GM23338 (cell line): ENCODE measurements at regions not wholly inside any gene's neighbourhood (a gene's known extent, or its start where the extent isn't known, plus 50 kb on each side); places are given as distances from the start of the nearest gene placed in this dataset.

Source experiments
- ATAC-seq: fragments of 200-7000 bp; cut with Tn5 transposase; 3 replicates; pipeline ENCODE4 v1.9.1; 2020
- DNase-seq: peaks from one replicate; pipeline ENCODE4 v3.0.0-alpha.2; 2015; ENCODE audit warnings: low spot score
- H2AFZ ChIP-seq: fragments of 200-600 bp; sonication (generic); 2 replicates; pipeline ENCODE4 v1.8.0; 2016; ENCODE audit warnings: antibody characterized with exemption, mild to moderate bottlenecking, moderate library complexity
- H3F3A ChIP-seq: fragments of 200-600 bp; sonication (generic); replicated peaks from 2 replicates; pipeline ENCODE4 v1.8.0; 2017; ENCODE audit warnings: antibody characterized with exemption, mixed run types, low read depth
- H3K27ac ChIP-seq: fragments of 200-600 bp; sonication (generic); 2 replicates; pipeline ENCODE4 v1.6.1; 2016; ENCODE audit warnings: low read depth
- H3K27me3 ChIP-seq: fragments of 200-600 bp; sonication (generic); 2 replicates; pipeline ENCODE4 v1.8.0; 2016; ENCODE audit warnings: mild to moderate bottlenecking, mixed run types, moderate library complexity; ENCODE audit not compliant: insufficient read depth
- H3K36me3 ChIP-seq: fragments of 200-600 bp; sonication (generic); 2 replicates; pipeline ENCODE4 v1.8.0; 2016; ENCODE audit warnings: mild to moderate bottlenecking; ENCODE audit not compliant: insufficient read depth
- H3K4me1 ChIP-seq: fragments of 200-600 bp; sonication (generic); 2 replicates; pipeline ENCODE4 v1.8.0; 2016; ENCODE audit warnings: mild to moderate bottlenecking, moderate library complexity; ENCODE audit not compliant: insufficient read depth
- H3K4me2 ChIP-seq: fragments of 200-600 bp; sonication (generic); 2 replicates; pipeline ENCODE4 v1.7.1; 2017; ENCODE audit warnings: mixed run types
- H3K4me3 ChIP-seq: fragments of 200-600 bp; sonication (generic); 2 replicates; pipeline ENCODE4 v1.6.1; 2016; ENCODE audit warnings: mixed run types
- H3K79me2 ChIP-seq: fragments of 200-600 bp; sonication (generic); replicated peaks from 2 replicates; pipeline ENCODE4 v1.8.0; 2017; ENCODE audit warnings: mild to moderate bottlenecking; ENCODE audit not compliant: insufficient read depth
- H3K9me2 ChIP-seq: fragments of 200-600 bp; sonication (generic); 2 replicates; pipeline ENCODE4 v1.8.0; 2017; ENCODE audit not compliant: insufficient read depth
- H4K20me1 ChIP-seq: fragments of 200-600 bp; sonication (generic); replicated peaks from 2 replicates; pipeline ENCODE4 v1.8.0; 2017; ENCODE audit warnings: mild to moderate bottlenecking; ENCODE audit not compliant: insufficient read depth
- H3K27ac Mint-ChIP-seq: 2 replicates; pipeline ENCODE4 v1.8.0; 2020; ENCODE audit warnings: inconsistent platforms, mild to moderate bottlenecking, moderate library complexity, mixed read lengths
- H3K27me3 Mint-ChIP-seq: 3 replicates; pipeline ENCODE4 v1.8.0; 2022; ENCODE audit warnings: low read depth, mild to moderate bottlenecking, moderate library complexity, mixed read lengths, inconsistent platforms; ENCODE audit not compliant: insufficient read depth, poor library complexity
- H3K36me3 Mint-ChIP-seq: 3 replicates; pipeline ENCODE4 v1.8.0; 2021; ENCODE audit warnings: low read depth, mild to moderate bottlenecking, inconsistent platforms, moderate library complexity, mixed read lengths
- H3K4me1 Mint-ChIP-seq: 3 replicates; pipeline ENCODE4 v1.8.0; 2020; ENCODE audit warnings: mild to moderate bottlenecking, inconsistent platforms, mixed read lengths
- H3K4me3 Mint-ChIP-seq: 3 replicates; pipeline ENCODE4 v1.8.0; 2021; ENCODE audit warnings: moderate library complexity, mild to moderate bottlenecking, inconsistent platforms, mixed read lengths
- H3K9me3 Mint-ChIP-seq: 3 replicates; pipeline ENCODE4 v1.8.0; 2020; ENCODE audit warnings: moderate library complexity, mild to moderate bottlenecking, inconsistent platforms, mixed read lengths
- CREB1 ChIP-seq: fragments of 250-450 bp; sonication (Bioruptor Pico); IDR thresholded peaks from 2 replicates; pipeline ENCODE4 v1.5.0; 2020; ENCODE audit warnings: low read depth, mild to moderate bottlenecking, moderate library complexity
- EZH2 ChIP-seq: fragments of 200-600 bp; sonication (generic); IDR thresholded peaks from one replicate; pipeline ENCODE4 v1.8.0; 2017; ENCODE audit warnings: antibody characterized with exemption, mild to moderate bottlenecking, low read depth; ENCODE audit not compliant: unreplicated experiment
- EZH2phosphoT487 ChIP-seq: fragments of 200-600 bp; sonication (generic); IDR thresholded peaks from one replicate; pipeline ENCODE4 v1.8.1; 2018; ENCODE audit warnings: antibody characterized with exemption; ENCODE audit not compliant: unreplicated experiment
- JUNB ChIP-seq: IDR thresholded peaks from one replicate; pipeline ENCODE4 v1.6.1; 2016; ENCODE audit warnings: antibody characterized with exemption; ENCODE audit not compliant: unreplicated experiment
- NANOG ChIP-seq: IDR thresholded peaks from 2 replicates; pipeline ENCODE4 v1.6.1; 2016; ENCODE audit warnings: antibody characterized with exemption, borderline replicate concordance
- POLR2AphosphoS5 ChIP-seq: IDR thresholded peaks from 2 replicates; pipeline ENCODE4 v1.6.1; 2016; ENCODE audit warnings: antibody characterized with exemption, low read depth
- STAT1 ChIP-seq: IDR thresholded peaks from one replicate; pipeline ENCODE4 v1.6.1; 2016; ENCODE audit warnings: antibody characterized with exemption; ENCODE audit not compliant: unreplicated experiment
- ZNF114 ChIP-seq: fragments of 250-450 bp; sonication (Bioruptor Pico); IDR thresholded peaks from 2 replicates; pipeline ENCODE4 v1.5.0; 2020; ENCODE audit warnings: mild to moderate bottlenecking, moderate library complexity
- ZNF331 ChIP-seq: fragments of 250-450 bp; sonication (Bioruptor Pico); IDR thresholded peaks from 2 replicates; pipeline ENCODE4 v1.5.0; 2020; ENCODE audit warnings: low read depth, mild to moderate bottlenecking, moderate library complexity
- ZNF462 ChIP-seq: fragments of 250-450 bp; sonication (Bioruptor Pico); IDR thresholded peaks from 2 replicates; pipeline ENCODE4 v1.5.0; 2020; ENCODE audit warnings: mild to moderate bottlenecking, moderate library complexity
- TF ChIP-seq, protein P1 (sequence below), 2 experiments: fragments of 200-600 bp in 1 of 2; sonication (generic) in 1 of 2; conservative IDR thresholded peaks; 2 replicates each; pipeline versions ENCODE4 v1.5.1 to v1.6.1; 2016 to 2017; ENCODE audit warnings: antibody characterized with exemption in 2 of 2, low read depth in 2 of 2, mild to moderate bottlenecking in 2 of 2, moderate library complexity in 1 of 2
- TF ChIP-seq, protein P2 (sequence below): IDR thresholded peaks from one replicate; pipeline ENCODE4 v1.6.1; 2018; ENCODE audit warnings: antibody characterized with exemption; ENCODE audit not compliant: unreplicated experiment
- TF ChIP-seq, protein P3 (sequence below): IDR thresholded peaks from 2 replicates; pipeline ENCODE4 v1.6.1; 2016; ENCODE audit warnings: antibody characterized with exemption

DNA sequence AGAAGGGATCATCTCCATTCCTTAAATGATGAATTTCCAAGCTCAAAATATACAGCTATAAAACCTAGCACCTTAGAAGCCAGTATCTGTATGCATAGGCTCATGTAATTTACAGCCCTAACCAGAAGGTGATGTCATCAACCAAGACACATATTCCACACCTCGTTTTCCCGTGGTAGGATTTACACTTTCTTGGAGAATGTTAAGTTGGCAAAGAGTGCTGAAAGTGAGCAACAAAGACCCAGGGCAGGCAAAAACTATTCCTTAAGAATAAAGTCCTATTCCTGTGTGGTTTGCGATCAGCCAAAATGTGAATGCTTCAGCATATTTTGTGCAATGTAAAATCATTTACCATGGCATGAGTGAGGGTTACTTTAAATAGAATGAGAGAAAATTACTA, 247.1 kb downstream of the OSR1 start:
- Histone ChIP-seq H3K4me3 (no peak overlapping the region), H3F3A (no peaks in the 10 kb centered on the region), H3K27me3 (no peaks in the 10 kb centered on the region), H3K27ac (no peak overlapping the region), H3K4me2 (no peak overlapping the region), H3K36me3 (no peaks in the 10 kb centered on the region), H4K20me1 (no peaks in the 10 kb centered on the region), H3K79me2 (no peaks in the 10 kb centered on the region), H2AFZ (no peak overlapping the region), H3K9me2 (no peaks in the 10 kb centered on the region), H3K4me1 (no peaks in the 10 kb centered on the region)
- no peak for ATAC-seq
- H3K36me3 Mint-ChIP-seq, result no peaks in the 10 kb centered on the region
- no peak for DNase-seq
- no peak overlapping the region for H3K4me3 Mint-ChIP-seq
- H3K27ac Mint-ChIP-seq, result no peak overlapping the region
- H3K4me1 Mint-ChIP-seq, result no peaks in the 10 kb centered on the region
- no peaks in the 10 kb centered on the region for H3K27me3 Mint-ChIP-seq
- H3K9me3 Mint-ChIP-seq, result no peaks in the 10 kb centered on the region
- TF ChIP-seq, protein P1, sequence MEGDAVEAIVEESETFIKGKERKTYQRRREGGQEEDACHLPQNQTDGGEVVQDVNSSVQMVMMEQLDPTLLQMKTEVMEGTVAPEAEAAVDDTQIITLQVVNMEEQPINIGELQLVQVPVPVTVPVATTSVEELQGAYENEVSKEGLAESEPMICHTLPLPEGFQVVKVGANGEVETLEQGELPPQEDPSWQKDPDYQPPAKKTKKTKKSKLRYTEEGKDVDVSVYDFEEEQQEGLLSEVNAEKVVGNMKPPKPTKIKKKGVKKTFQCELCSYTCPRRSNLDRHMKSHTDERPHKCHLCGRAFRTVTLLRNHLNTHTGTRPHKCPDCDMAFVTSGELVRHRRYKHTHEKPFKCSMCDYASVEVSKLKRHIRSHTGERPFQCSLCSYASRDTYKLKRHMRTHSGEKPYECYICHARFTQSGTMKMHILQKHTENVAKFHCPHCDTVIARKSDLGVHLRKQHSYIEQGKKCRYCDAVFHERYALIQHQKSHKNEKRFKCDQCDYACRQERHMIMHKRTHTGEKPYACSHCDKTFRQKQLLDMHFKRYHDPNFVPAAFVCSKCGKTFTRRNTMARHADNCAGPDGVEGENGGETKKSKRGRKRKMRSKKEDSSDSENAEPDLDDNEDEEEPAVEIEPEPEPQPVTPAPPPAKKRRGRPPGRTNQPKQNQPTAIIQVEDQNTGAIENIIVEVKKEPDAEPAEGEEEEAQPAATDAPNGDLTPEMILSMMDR (conservative IDR thresholded peaks at IDR 0.05; ENCODE audit: low read depth in 2 of 2), result no peak
- TF ChIP-seq POLR2AphosphoS5 (no peak), ZNF331 (CRISPR knock-in tag) (no peak), CREB1 (no peak), STAT1 (no peak), ZNF462 (CRISPR knock-in tag) (no peak), EZH2 (no peak), JUNB (no peak), NANOG (no peak), ZNF114 (no peak), EZH2phosphoT487 (no peak)
- TF ChIP-seq, protein P2, sequence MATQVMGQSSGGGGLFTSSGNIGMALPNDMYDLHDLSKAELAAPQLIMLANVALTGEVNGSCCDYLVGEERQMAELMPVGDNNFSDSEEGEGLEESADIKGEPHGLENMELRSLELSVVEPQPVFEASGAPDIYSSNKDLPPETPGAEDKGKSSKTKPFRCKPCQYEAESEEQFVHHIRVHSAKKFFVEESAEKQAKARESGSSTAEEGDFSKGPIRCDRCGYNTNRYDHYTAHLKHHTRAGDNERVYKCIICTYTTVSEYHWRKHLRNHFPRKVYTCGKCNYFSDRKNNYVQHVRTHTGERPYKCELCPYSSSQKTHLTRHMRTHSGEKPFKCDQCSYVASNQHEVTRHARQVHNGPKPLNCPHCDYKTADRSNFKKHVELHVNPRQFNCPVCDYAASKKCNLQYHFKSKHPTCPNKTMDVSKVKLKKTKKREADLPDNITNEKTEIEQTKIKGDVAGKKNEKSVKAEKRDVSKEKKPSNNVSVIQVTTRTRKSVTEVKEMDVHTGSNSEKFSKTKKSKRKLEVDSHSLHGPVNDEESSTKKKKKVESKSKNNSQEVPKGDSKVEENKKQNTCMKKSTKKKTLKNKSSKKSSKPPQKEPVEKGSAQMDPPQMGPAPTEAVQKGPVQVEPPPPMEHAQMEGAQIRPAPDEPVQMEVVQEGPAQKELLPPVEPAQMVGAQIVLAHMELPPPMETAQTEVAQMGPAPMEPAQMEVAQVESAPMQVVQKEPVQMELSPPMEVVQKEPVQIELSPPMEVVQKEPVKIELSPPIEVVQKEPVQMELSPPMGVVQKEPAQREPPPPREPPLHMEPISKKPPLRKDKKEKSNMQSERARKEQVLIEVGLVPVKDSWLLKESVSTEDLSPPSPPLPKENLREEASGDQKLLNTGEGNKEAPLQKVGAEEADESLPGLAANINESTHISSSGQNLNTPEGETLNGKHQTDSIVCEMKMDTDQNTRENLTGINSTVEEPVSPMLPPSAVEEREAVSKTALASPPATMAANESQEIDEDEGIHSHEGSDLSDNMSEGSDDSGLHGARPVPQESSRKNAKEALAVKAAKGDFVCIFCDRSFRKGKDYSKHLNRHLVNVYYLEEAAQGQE, result no peak
- TF ChIP-seq, protein P3, sequence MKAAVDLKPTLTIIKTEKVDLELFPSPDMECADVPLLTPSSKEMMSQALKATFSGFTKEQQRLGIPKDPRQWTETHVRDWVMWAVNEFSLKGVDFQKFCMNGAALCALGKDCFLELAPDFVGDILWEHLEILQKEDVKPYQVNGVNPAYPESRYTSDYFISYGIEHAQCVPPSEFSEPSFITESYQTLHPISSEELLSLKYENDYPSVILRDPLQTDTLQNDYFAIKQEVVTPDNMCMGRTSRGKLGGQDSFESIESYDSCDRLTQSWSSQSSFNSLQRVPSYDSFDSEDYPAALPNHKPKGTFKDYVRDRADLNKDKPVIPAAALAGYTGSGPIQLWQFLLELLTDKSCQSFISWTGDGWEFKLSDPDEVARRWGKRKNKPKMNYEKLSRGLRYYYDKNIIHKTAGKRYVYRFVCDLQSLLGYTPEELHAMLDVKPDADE, result no peak
